NCI-H2171 treated with DMSO at 0.1 percent for 48 hours (cell line): ENCODE measurements at regions not wholly inside any gene's neighbourhood (a gene's known extent, or its start where the extent isn't known, plus 50 kb on each side); places are given as distances from the start of the nearest gene placed in this dataset.

Experiments used
- DNase-seq: peaks from one replicate; lab custom pipeline; 2025; lab: John Stamatoyannopoulos, UW

GRCh38 chr15:98277602-98278001 lies 317.1 kb downstream of the ARRDC4 start:
- no peak for DNase-seq

DNA sequence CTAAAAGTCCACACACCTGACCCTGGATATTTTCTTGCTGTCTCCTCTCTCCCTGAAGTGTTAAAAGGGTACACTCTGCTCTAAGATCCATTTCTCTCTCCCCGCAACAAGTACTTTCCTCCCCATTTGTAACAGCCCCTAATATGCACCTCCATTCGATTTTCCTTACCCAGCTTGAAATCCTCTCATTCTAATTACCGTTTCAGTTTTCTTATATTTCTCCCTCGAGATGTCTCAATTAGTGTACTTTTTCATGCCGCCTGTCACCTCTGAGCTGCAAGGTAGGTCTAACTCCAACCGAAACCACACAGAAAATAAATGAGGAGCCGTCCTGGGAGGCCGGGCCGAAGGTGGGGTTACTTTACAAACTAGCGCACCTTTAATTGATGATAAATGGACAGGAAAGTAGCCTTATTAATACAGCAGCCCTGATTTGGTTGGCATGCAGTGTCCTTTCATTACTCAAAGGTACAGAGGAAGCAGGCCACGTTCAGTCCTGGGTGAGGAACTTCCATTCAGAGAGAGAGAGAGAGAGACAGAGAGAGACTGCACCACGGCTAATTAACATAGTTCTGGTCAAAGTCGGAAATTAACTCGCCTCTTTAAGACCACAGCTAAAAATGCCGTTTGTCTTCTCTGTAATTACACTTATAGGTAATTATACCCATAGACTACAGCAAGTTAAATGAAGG lies 319.9 kb downstream of the ARRDC4 start:
- no peak for DNase-seq

- no peak for DNase-seq
Observed at GRCh38 chr15:98281130-98281529, 320.6 kb downstream of the ARRDC4 start.

- no peak for DNase-seq
Observed at GRCh38 chr15:98282656-98283332, 322.3 kb downstream of the ARRDC4 start.

DNA sequence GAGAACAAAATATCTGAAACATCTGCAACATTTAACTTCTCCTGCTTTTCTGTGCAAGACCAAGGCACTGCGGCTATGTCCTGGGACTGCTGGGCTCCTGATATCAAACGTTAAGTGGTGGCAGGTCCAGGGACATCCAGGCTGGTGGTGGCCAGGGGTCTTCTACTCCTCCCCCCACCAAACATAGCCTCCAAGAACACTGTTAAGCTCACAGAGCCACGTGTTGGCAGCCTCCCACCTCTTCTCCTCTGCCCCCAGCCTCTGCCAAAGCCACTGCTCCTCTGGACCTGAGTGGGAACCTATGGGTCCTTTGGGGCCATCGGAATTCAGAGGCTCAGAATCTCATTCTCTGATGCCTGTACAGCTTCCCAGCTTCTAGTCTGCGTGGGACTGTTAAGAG lies 325.7 kb downstream of the ARRDC4 start:
- DNase-seq: no peak

DNA sequence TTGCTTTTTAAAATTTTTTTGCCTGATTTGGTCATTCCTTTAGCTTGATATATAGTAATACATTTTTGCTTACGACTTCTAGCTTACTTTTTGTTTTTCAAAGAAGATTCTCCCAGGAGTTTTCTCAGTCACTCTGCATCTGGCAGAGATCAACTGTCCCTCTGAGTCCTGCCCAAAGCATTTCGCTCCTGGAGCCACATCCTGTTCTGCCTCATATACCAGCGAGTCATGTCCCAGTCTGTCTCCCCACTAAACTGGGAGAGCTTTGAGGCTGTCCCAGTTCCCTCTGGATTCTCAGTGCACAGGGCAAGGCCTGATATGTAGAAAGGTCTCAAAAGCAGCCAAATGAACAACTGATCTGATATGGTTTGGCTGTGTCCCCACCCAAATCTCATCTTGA lies 326.3 kb downstream of the ARRDC4 start:
- no peak for DNase-seq

- no peak for DNase-seq
Observed at GRCh38 chr15:98288091-98288590, 327.6 kb downstream of the ARRDC4 start.

DNA sequence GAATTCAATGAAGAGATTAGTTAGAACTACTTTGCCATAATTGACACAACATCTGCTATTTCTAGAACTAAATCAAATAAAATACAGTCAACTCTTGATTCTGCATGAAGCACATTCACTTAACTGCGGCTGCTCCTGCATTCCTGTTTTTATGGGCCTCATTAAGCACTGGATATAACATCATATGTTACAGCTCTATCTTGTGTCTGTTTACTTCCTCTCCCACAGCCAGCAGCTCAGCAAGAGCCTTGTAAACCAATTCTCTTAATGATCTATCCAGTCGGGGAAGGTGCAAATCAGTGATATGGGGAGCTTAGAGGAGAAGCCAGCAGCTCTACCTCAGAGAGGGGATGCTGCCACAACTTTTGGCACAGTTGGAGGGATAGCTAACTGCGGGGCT lies 329.2 kb downstream of the ARRDC4 start:
- no peak for DNase-seq

DNA sequence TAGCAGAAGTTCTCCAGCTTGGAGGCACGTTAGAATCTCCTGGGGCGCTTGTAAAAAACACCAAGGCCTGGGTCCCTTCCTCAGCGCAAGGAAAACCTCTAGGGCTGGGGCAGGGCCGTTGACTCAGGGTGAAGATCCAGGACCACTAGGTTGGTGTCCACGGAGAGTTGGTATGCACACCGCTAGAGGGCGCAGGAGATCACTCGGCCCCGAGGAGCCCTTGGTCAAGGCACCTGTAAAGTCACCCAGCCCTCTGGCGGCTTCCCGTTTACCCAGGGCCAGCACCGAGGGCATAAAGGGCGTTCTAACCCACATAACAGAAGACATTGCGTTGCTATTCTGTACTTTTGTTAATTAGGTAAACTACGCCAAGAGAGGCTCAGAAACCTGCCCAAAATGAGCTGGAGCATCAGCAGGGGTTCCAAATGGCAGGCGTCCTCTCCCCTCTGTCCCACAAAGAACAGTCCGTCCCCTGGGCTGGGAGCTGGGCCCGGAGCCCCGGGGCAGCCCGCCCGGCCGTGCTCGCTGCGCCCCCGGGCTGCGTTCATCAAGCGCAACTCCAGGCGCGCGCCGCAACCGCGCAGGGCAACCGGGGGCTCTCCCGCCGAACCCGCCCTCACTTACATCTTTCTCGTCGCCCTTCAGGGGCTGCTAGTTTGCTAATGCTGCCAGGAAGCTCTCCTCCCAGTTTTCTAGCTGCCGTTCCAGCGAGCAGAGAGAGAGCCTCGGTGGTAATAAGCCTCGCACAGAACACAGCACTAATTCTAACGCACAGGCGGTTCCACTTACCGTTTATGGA lies 332.1 kb downstream of the ARRDC4 start:
- DNase-seq: no peak

- DNase-seq: no peak
Observed at GRCh38 chr15:98294126-98294525, 333.6 kb downstream of the ARRDC4 start.

DNA sequence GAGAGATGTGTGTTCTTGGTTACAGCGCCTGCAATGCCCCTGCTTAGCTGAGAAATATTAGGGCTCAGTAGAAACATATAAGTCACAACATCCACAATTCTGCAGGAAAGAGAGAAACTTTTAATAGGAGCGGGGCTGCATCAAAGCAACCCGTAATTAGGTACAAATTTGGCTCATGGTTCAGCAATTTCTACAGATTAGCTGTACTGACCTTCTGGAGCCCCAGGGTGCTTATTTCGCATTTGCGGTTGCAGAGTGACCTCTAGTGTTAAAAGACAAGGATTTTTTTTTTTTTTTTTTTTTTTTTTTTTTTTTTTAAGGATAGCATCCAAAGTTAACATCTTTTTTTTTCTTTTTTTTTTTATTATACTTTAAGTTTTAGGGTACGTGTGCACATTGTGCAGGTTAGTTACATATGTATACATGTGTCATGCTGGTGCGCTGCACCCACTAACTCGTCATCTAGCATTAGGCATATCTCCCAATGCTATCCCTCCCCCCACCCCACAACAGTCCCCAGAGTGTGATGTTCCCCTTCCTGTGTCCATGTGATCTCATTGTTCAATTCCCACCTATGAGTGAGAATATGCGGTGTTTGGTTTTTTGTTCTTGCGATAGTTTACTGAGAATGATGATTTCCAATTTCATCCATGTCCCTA lies 334.7 kb downstream of the ARRDC4 start:
- DNase-seq: peak; percentile 21

DNA sequence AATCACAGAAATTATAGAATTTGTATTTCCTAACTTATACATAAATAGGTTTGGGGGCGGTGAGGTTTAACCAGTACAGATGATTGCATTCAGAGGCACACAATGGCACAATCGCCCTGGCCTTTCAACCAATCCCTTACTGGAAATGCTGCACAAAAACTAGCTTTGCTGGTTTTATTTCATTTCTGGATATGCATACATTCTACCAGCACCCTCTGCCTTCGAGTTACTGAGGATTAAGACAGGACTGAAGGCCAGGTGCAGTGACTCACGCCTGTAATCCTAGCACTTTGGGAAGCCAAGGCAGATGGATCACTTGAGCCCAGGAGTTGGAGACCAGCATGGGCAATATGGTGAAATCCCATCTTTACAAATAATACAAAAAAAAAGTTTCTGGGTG lies 336.1 kb downstream of the ARRDC4 start:
- DNase-seq: no peak

- DNase-seq: no peak
Observed at GRCh38 chr15:98304371-98304770, 343.9 kb downstream of the ARRDC4 start.

DNA sequence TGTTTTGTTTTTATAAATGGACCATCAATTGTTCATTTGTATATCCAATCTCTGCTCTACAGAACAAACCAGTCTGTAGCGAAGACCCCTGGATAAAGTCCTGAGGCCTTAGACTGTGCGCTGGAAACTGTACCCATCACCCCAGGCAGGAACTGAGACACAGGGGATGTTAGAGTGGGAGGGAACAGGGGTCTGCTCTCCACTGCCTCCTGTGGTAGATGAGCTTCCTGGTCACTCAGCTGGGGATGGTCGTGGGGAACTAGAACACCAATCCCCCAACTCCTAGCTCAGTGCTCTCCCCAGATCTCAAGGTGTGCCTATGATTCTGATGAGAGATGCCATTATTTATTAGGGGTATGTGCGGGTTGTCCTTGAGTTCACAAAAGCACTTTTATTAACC lies 340.2 kb upstream of the IGF1R start:
- DNase-seq: no peak

DNA sequence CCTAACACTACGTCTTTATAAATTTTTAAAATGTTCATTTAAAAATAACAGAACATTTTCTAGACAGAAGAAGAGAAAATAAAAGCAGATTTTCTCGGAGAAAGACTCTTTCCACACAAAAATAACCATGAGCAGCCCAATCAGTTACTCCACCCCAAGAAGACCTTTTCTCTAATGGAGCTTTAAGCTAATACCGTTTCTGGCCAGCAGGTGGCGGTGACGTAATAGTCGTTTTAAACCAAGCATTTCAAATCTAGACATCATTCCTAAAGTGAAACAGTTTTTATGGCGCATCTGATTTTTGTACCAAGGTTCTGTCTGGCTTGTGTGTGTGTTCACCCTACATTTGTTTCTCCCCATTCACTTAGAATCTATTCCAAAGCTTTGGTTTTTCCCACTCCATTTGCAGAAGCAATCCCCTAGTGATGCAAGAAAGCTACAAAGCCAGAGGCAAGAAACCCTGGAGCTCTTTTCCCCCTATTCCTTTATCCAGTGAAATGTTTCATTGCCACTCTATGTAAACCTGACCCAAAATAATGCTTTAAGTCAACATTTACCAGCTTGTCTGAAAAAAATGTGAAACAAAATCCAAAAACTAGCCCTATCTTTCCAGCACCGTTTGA lies 336.7 kb upstream of the IGF1R start:
- peak; percentile 47 for DNase-seq

DNA sequence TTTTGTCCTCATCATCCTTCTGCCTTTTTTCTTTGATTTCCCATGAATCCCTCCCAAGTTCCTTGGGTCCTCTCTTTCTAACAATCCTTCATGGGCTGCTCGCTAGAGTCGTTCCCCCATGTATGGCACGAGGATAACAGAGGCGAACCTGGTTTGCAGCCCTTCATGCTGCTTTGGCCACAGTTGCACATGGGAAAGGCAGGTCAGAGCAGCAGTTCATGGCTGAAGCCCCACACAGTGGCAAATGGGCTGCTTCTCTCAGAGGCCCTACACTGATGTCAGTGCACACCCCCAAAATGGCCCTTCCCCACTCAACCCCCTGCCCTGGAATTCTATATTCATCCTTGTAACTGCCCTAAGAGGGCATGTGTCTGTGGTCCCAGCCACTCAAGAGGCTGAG lies 335.4 kb upstream of the IGF1R start:
- DNase-seq: no peak

- no peak for DNase-seq
Observed at GRCh38 chr15:98315971-98316370, 332.4 kb upstream of the IGF1R start.

- DNase-seq: peak; percentile 16
Observed at GRCh38 chr15:98321896-98322295, 326.4 kb upstream of the IGF1R start.

DNA sequence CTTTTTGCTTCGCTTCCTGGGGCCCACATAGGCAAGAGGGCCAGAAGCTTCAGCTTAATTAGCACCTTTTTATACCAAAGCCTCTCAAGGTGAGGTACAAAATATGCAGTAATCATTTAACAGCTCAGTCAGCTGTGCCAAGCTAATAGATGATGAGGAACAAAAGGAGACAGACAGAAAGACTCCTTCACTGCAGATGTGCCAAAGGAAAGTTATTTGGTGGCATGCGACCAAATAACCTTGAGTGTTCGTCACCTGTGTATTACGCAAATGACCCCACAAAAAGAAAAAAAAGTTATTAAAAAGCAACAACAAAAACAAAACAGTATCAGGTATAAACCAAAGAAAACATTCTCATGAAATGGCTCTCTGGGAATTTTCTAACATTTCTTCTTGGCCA lies 325.8 kb upstream of the IGF1R start:
- DNase-seq: no peak

GRCh38 chr15:98324341-98324970 lies 323.9 kb upstream of the IGF1R start:
- DNase-seq: no peak

DNA sequence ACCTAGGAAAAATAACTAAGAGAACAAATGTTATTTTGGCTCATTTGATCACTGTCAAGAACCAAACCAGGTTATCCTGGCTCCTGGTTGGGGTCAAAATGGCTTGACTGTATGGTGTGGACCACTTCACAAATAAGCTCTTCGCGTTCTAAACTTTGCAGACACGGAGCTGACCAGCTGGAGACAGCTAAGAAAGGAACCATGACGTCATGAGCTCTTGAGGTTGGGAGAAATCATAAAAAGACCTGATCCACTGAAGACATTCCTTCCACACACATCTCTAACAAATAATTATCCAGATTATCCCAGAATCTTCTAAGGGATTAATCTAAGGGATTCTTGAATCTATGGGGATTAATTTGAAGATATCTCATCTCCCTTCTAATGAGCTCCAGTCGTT lies 321.5 kb upstream of the IGF1R start:
- no peak for DNase-seq
